GM18498 (cell line): ENCODE measurements at regions not wholly inside any gene's neighbourhood (a gene's known extent, or its start where the extent isn't known, plus 50 kb on each side); places are given as distances from the start of the nearest gene placed in this dataset.

Experiments
- ATAC-seq: cut with Tn5 transposase; IDR thresholded peaks from one replicate; pipeline ENCODE4 v1.9.1; 2021; ENCODE audit warnings: mild to moderate bottlenecking, moderate library complexity; ENCODE audit not compliant: unreplicated experiment

DNA sequence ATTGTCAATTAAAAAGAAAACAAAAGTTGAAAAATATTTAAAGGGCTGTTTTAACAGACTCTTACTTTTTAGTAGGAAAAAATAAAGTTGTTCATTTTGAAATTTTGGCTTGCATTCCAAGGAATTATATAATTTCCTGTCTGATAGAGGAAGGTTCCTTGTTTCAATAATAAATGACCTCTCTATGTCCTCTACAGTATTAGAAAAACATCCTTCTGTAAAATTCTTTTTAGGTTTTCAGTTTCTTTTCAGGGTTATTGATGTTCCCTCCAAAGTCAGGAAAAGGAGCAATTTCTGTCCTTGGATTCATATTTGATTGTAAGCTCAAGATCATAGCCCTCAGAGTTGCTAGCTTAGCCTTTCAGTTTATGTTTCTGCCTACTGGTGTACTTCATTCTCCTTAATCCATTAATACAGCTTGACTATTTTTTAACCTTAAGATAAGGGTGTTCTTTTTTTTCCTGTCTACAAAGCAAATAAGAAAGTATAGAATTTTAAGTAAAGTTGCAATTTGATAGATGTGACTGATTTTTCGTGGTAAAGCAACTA is 125.2 kb upstream of the COL3A1 start:
- ATAC-seq = no peak

DNA sequence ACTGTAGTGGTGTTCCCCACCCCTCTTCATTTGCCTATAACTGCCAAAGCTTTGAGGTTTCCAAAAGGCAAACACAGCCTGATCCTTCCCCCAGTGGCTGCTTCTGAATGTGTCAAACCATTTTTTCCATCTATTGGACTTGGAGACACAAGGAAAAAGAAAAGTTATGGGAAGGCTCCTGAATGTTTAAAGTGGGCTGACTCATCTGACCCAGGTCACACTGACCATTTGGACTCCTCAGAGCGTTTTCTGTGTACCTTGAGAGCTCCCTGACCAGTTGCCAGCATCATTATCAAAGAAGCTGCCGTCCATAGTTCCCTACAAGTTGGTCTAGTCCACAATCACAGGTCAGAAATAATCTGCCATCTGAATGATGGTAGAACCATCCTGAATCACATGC is 123.4 kb upstream of the COL3A1 start:
- ATAC-seq = no peak

DNA sequence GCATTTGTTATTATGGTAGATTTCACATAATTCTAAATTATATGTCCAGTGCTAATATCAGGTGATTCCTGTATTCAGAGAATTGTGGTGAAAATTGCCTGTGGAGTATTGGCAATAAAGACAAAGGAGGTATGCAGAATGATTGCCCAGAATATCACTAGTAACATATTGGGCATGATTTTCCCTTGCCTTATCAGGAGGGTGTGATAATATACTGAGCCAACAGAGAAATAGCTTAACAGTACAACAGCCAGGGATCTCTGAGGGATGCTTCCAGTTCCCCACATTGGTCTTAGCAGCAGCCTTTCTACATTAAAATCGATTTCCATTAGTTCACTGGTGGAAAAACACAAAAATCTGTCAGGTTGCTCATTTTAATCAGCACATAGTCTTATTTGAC is 122.9 kb upstream of the COL3A1 start:
- ATAC-seq = no peak

DNA sequence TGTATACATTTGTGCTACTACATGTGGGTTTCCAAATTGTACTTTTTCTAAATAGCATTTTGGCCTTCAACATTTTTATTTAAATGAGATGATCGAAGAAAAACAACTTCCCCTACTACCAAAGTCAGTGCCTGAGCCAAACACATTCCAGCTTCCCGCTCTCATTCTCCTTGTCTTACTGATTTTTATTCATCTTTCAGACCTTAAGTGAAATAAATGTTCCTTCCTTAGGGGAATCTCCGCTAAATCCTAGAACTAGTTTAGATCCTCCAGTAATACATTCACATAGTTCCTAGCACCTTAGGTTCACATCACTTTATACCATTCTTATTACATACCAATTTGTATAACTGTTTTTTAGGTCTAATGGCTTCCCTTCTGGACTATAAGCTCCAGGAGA is 122.3 kb upstream of the COL3A1 start:
- ATAC-seq = no peak

DNA sequence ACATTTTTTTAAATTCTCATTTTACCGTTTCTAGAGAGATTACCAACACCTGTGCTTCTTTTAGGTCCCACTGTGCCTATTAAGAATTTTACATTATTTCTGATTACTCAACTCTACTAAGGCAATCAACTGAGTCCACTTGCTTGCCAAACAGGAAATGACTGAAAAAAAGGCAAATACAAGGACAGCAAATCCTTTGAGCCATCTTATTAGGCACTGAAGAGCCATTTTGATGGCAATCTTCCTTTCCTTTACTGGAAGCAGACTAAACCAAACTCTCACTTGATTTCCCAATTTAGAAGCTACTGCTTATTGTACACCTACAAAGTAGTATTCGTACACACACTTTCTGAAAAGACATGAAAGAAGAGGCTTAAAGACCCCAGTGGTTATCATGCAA is 121.4 kb upstream of the COL3A1 start:
- ATAC-seq = no peak

DNA sequence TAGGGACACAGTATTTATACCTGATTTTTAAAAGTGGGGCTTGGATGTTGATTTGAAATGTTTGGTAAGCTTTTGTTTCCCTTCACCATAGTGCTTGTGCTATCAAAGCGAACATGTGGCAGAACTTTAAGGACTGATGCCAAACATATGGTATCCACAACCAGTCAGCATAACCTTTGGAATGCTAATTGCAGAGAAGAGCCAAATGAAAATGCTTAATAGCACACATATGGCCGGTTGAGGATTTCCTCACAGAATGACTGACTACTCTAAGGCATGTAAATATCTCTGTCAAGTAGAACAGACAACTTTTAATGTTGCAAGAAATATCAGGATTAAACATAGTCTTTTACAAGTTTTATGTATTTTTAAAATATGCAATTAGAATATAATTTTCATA is 120.9 kb upstream of the COL3A1 start:
- no peak for ATAC-seq

DNA sequence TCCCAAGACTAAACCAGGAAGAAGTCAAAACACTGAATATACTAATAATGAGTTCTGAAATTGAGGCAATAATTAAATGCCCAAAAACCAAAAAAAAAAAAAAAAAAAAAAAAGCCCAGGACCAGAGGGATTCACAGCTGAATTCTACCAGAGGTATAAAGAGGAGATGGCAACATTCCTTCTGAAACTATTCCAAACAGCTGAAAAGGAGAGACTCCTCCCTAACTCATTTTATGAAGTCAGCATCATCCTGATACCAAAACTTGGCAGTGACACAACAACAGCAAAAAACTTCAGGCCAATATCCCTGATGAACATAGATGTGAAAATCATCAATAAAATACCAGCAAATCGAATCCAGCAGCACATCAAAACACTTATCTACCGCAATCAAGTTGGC is 108.5 kb upstream of the COL3A1 start:
- ATAC-seq = no peak

DNA sequence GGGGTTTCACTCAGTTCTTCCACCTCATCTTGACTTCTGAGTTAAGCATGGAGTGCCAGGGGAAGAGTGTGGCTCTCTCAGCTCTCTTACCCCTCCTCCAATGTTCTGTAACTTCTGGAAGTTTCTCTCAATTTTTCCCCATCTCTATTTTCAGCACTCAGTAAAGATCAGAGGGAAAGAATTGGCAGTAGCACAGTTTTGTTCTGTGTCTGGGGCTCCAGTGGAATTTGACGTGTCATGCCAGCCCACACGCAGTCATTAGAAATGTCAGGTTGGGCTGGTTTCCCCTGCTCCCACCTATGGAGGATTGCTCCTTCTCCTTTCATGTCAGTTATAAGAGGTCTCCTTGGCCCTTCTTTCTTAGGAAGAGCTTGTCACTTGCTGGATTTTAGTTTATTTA is 104.6 kb upstream of the COL3A1 start:
- ATAC-seq = no peak

DNA sequence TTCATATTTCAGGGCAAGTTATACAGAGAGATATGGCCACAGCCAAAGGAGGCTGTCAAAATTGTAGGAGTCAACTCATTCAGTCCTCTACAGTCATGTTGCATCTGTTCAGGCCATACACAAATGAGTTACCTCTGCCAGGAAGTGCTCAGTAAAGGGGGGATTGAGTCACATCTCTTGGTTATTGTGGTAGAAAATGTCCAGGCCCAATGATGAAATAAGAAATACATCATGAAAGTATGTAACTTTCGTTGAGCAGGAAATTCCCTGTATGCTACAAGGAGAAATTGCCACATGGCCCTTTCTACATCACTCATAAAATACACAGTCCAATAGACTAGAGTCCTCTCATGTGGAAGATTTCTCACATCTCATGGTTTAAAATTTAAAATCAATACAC is 103.9 kb upstream of the COL3A1 start:
- ATAC-seq = no peak

DNA sequence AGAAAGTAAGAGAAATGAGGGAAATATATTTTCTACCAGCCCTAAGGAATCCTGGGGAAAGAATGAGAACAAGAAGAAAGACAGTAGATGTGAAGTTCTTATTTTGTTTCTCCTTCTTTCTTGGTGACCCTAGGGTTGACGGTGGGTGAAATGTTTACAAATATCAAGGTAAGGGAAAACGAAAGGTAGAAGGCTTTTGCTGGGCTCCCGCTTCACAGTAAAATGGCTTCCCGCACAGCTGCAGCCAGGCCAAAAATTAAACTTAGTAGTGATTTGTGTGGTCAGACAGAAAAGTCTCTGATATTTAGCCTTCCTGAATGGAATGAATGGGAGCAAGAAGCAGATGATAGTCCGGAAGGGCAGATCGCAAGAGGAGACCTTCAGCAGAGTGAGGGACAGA is 99.1 kb upstream of the COL3A1 start:
- no peak for ATAC-seq

DNA sequence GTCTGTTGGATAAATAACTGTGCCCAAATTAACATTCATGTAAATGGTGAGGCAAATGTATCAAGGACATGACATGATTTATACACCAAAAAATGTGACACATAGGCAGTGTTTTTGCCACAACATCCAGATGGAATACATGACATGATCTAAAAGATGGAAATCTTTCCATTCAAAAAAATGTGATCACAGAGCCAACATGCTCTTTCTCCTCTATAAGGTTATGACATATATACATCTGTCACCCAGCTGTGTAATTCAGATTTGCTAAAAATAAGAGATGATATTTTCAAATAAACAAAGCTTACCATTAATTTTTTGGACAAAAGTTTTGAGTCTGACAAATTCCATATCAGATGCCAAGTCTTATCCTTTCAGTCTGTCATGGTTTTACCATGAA is 95.5 kb upstream of the COL3A1 start:
- ATAC-seq = no peak

DNA sequence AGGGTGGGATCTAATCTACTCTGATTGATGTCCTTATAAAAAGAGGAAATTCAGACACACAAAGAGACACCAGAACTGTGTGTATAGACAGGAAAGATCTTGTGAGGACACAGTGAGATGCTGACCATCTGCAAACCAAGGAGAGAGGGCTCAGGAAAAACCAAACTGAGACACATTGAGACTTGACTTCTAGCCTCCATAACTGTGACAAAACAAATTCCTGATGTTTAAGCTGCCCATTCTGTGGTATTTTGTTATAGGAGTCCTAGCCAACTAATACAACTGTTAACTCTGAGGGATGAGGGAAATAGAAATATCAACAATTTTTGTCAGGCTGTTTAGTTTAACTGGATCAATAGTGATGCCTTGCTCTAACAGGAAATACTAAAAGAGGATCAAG is 93.4 kb upstream of the COL3A1 start:
- ATAC-seq = no peak

DNA sequence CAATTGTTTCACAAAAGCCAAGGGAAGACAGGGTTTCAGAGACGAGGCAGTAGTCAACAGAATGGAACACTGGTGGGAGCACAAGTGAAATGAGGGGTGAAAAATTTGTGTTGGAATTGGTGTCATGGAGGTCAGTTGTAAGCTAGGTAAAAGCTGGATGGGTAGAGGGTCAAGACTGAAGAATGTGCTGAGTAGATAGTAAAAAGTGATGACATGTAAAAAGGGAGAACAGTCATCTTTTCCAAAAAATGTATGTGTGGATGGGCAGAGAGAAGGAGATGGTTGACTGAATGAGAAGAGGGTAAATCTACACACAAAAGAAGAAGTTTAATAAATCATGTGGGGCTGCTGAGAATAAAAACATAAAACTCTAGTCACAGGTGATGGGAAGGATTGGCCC is 92.7 kb upstream of the COL3A1 start:
- ATAC-seq = no peak

DNA sequence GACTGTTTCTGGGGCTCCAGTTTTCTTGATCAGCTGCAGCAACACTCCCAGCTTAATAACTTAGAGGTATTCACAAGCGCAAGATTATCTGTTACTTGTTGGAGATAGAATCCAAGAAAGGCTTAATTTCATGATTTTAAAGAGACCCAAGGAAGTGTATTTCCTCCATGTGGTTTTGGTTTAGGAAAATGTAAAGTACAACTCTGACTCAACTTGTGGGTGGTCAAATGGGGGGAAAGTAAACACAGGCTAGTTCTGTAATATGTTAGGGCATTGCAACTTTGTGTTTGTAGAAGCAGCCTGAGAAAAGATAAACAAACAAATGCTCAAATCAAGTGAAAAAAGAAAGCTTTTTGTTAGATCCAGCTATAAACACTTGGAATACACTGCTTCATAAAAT is 90.1 kb upstream of the COL3A1 start:
- ATAC-seq = no peak

DNA sequence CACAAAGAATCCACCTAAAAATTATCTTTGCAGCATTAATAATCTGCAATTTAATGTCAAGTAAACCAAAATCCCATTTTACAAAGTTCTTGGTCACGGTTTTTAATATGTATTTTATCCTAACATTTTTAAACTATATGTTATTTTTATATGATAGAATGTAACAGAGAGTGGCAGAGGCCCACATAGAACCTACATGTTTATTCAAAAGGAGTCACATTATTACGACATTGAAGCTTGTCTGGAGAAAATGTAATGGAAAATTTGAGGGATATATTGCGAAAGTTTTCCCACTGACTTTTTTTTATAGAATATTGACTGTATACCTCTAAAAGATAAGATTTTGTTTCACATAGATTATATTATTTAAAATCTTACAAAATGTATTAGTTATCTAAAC is 89.7 kb upstream of the COL3A1 start:
- no peak for ATAC-seq

DNA sequence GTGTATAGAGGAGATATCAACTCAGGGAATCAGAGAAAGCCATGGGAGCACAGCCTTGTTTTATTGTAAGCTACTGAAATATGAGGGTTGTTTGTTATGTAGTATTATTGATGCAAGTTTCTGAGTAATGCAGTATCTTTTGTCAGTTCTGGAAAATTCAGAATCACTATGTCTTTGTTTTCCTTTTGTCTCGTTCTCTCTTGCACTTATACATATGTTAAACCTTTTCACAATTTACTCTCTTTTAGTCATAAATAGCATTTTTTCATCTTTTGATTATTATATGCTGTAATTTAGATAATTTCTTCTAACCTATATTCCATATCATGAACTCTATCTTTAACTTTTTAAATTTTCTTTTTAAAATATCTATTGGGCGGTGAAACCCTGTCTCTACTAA is 85.0 kb upstream of the COL3A1 start:
- ATAC-seq = no peak

DNA sequence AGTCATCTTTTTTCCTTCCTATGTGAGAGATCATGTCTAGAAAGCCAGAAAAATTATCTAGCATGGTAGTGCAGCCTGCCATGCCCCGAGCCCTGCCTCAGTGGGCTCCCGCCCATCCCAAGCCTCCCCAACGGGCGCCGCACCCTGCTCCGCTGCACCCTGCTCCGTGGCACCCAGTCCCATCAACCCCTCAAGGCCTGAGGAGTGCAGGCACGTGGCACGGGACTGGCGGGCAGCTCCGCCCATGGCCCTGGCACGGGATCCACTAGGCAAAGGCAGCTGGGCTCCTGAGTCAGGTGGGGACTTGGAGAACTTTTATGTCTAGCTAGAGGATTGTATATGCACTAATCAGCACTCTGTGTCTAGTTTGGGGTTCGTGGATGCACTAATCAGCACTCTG is 83.4 kb upstream of the COL3A1 start:
- no peak for ATAC-seq

DNA sequence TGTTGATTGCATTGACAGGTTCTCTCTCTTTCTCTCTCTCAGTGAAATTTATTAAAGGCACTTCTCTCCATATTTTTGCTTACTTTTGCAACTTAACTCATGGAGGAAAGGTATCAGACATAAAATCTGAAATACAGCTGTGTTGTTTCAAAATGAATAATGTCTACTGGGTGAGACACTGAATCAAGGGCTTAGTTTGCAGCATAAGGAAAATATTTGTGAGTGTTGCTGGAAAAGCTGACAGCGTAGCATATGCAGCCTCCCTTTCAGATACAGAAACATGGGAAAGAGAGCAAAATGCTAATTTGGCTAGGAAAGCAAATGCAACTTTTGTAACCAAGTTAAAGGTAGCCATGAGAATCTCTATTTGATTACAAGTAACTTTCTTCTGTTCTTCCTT is 81.5 kb upstream of the COL3A1 start:
- ATAC-seq = no peak

DNA sequence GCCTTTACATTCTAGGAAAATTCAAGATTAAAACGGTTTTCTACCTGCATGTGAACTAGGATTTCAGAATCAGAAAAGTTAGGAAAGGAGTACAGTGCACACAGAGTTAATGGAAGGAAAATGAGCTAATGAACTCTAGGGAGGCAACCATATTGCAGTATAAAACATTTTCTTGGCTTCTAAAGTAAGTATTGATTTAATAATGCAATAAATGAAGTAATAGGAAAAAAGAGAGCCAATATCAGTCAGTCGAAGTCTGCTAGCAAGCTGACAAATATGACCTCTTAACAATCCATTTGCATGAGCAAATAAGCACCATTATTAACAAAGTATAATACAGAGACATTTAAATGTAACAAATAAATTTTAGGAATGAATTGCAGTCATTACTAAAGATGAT is 80.2 kb upstream of the COL3A1 start:
- ATAC-seq = no peak

DNA sequence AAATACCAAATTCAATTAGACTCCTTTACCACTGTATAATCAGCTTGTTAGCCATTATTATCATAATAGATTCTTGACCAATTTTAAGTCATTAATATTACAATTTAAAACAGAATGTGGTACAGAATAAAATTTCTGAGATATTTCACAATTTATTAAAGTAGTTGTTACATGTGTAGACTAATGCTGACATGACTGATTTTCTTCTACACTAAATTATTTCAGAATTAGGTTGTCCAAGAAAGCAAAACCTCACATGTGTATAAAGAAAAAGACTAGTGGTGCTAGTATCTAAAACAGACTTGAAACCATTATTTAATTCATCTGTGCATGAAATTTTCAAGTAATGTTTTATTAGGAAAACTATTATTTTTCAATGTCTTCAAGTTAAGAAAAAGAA is 79.2 kb upstream of the COL3A1 start:
- ATAC-seq = no peak

DNA sequence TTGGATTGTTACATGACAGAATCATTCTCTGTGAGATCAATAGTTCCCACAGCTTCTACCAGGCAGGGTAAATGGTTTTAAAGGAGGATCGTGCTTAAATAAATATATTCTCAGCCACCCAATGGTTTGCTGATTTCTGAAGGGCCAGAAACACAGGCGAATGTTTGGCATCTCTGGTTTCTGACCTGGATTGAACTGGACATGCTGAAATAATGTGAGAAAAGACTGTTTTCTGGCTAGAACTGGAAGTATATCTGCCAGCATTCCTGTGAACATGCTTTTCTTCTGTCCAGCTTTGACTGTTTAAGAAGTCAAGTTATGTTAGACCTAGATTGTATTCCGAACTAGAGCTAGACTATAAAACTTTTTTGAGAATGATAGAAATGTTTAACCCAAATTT is 77.1 kb upstream of the COL3A1 start:
- no peak for ATAC-seq

DNA sequence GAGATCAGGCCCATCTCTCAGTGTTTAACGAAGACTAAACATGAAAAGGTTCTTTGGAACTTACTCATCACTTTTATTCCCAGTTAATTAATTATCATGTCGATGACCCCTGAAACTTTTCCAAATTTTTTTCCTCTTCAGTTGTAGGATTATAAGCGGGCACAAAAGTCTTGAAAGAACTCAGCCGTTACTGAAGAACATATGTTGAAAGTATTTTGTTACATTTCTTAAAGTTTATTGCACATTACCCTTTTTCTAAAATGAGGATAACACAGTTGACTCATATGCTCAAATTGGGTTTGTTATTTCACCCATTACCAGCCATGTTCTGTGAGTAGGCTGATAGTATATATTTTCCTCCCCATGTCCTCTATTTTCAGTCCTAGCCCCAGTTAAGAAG is 75.9 kb upstream of the COL3A1 start:
- no peak for ATAC-seq

DNA sequence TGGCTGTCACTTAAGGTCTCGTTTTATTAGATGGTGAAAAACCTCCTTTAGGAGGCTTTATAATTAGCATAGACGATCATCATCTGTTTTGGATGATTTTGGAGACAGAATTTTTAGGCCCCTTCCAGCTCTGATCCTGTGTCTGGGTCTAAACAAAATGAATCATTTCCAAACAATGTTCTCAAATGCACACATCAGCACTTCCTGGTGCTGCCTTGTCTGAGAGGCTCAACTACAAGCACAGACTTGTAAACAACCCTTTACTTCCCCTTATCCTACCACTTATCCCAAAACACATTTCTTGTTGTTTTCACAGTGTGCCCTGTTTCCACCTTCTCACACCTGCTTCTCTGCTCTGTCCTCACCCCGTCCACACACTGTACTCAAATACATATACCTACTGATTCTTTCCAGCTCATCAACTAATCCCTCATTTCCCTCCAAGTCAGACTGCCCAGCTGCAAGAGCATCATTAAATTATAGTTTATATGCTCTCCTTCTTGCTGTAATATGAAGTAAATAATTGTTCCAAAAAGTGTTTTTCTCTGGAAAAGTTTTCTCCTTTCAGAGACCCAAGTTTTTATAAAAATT is 71.2 kb upstream of the COL3A1 start:
- ATAC-seq = no peak

DNA sequence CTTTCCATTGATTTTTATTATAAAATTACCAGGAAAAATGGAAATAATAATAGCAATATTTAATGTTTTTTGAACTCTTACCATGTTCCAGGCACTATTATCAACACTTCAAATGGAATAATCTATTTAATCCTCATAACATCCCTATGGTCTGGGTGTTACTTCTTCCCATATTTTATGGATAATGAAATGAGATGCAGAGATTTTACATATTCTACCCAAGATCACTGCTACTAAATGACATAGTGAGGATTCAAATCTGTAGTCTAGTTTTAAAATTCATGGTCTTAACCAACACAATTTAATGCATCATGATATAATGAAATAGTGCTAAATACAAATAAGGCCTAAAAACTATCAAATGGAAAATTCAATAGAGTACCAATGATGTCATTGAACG is 70.4 kb upstream of the COL3A1 start:
- no peak for ATAC-seq
